GM12878 (cell line): ENCODE measurements at regions not wholly inside any gene's neighbourhood (a gene's known extent, or its start where the extent isn't known, plus 50 kb on each side); places are given as distances from the start of the nearest gene placed in this dataset.

Experiments
- CTCF ChIP-seq, 3 experiments: IDR thresholded peaks in 2 of 3; conservative IDR thresholded peaks in 1 of 3; 2 replicates each; pipeline ENCODE4 v1.5.1; 2011; ENCODE audit warnings: low read depth in 3 of 3, low read length in 3 of 3, mild to moderate bottlenecking in 3 of 3, control low read depth in 2 of 3, moderate library complexity in 2 of 3, inconsistent platforms in 1 of 3, mixed read lengths in 1 of 3; ENCODE audit not compliant: control insufficient read depth in 2 of 3, insufficient read depth in 1 of 3; ENCODE audit errors: extremely low read depth in 1 of 3
- EP300 ChIP-seq, 2 experiments: fragments of 150-350 bp in 1 of 2; IDR thresholded peaks; 2 replicates each; pipeline ENCODE4 v1.6.1; 2011 to 2012; ENCODE audit warnings: low read depth in 2 of 2, low read length in 2 of 2, borderline replicate concordance in 1 of 2, improper control_type of control experiment in 1 of 2, inconsistent platforms in 1 of 2; ENCODE audit not compliant: control insufficient read depth in 1 of 2
- EZH2 ChIP-seq: IDR thresholded peaks from 2 replicates; pipeline ENCODE4 v1.6.1; 2012; ENCODE audit warnings: low read depth, mild to moderate bottlenecking, control low read depth, inconsistent platforms, low read length, borderline replicate concordance; ENCODE audit not compliant: control insufficient read depth
- FOXM1 ChIP-seq: IDR thresholded peaks from 2 replicates; pipeline ENCODE4 v1.6.1; 2012; ENCODE audit warnings: low read depth, mild to moderate bottlenecking, inconsistent platforms, low read length, moderate library complexity
- NKRF ChIP-seq: fragments of 450-650 bp; conservative IDR thresholded peaks from 2 replicates; pipeline ENCODE4 v1.6.1; 2017; ENCODE audit warnings: mild to moderate bottlenecking, moderate library complexity
- RFX5 ChIP-seq: IDR thresholded peaks from 2 replicates; pipeline ENCODE4 v1.6.1; 2011; ENCODE audit warnings: low read depth, low read length, improper control_type of control experiment
- SMAD1 ChIP-seq: fragments of 450-650 bp; IDR thresholded peaks from 2 replicates; pipeline ENCODE4 v1.6.1; 2018; ENCODE audit warnings: mild to moderate bottlenecking, low read depth; ENCODE audit not compliant: partially characterized antibody
- SPI1 ChIP-seq: IDR thresholded peaks from 2 replicates; pipeline ENCODE4 v1.6.1; 2011; ENCODE audit warnings: low read depth, mild to moderate bottlenecking, low read length, moderate library complexity, borderline replicate concordance; ENCODE audit not compliant: insufficient read depth
- ZBTB4 ChIP-seq: fragments of 450-650 bp; formaldehyde crosslinking; IDR thresholded peaks from 2 replicates; pipeline ENCODE4 v1.4.0; 2022; ENCODE audit warnings: mild to moderate bottlenecking, moderate library complexity

DNA sequence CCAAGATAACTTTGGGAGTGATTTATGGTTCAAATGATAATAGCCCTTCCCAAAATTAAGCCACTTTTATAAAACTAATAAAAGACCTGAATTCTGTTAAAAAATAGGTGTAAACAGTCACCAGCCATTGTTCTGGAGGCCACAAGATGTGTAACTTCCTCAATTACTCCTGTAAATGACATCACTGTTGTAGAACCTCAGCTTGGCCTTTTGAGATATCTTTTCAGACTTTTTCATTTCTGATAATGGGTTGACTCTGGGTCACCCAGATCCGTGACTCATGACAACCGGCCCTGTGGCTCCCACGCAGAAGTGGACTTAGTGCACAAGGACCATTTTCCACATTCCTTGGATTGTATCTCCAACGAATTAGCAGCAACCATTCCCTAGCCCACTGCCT, 106.6 kb downstream of the DKK1 start:
- TF ChIP-seq CTCF (IDR thresholded peaks at IDR 0.05 in 2 of 3, conservative IDR thresholded peaks at IDR 0.05 in 1 of 3; ENCODE audit: control insufficient read depth in 2 of 3, extremely low read depth in 1 of 3, insufficient read depth in 1 of 3, low read depth in 3 of 3, low read length in 3 of 3) = no peak
- no peak for TF ChIP-seq EP300 (IDR thresholded peaks at IDR 0.05; ENCODE audit: borderline replicate concordance in 1 of 2, control insufficient read depth in 1 of 2, low read depth in 2 of 2, low read length in 2 of 2)
- TF ChIP-seq ZBTB4 (CRISPR knock-in tag) = no peak
- TF ChIP-seq SPI1 = no peak
- TF ChIP-seq RFX5 = no peak
- TF ChIP-seq NKRF = no peak
- TF ChIP-seq FOXM1 = no peak
- TF ChIP-seq SMAD1 = no peak
- TF ChIP-seq EZH2 = no peak
